IPS-18a (cell line): ENCODE measurements at regions not wholly inside any gene's neighbourhood (a gene's known extent, or its start where the extent isn't known, plus 50 kb on each side); places are given as distances from the start of the nearest gene placed in this dataset.
"Not testable (repeated sequence)": the region's sequence is repeated elsewhere in the genome, so short reads cannot be mapped to it uniquely, and the experiment has no call there.

ENCODE experiments used
- H3K27ac ChIP-seq: one replicate; pipeline ENCODE4 v1.5.1; 2013; ENCODE audit warnings: low read length
- H3K27me3 ChIP-seq: one replicate; pipeline ENCODE4 v1.6.1; 2013; ENCODE audit warnings: mild to moderate bottlenecking, low read length; ENCODE audit not compliant: control insufficient read depth, insufficient read depth
- H3K36me3 ChIP-seq: one replicate; pipeline ENCODE4 v1.6.1; 2013; ENCODE audit warnings: low read depth, low read length; ENCODE audit not compliant: control insufficient read depth
- H3K4me1 ChIP-seq: one replicate; pipeline ENCODE4 v1.6.1; 2013; ENCODE audit warnings: low read depth, low read length; ENCODE audit not compliant: control insufficient read depth
- H3K4me3 ChIP-seq: one replicate; pipeline ENCODE4 v1.5.1; 2013; ENCODE audit warnings: low read length
- H3K9ac ChIP-seq: one replicate; pipeline ENCODE4 v1.6.1; 2013; ENCODE audit warnings: mild to moderate bottlenecking, low read length, moderate library complexity
- H3K9me3 ChIP-seq: one replicate; pipeline ENCODE4 v1.6.1; 2013; ENCODE audit warnings: low read depth, low read length; ENCODE audit not compliant: control insufficient read depth

- H3K9ac ChIP-seq, H3K4me1 ChIP-seq: not testable (repeated sequence)
These were observed 496.2 kb upstream of the UBE2E2 start for GRCh38 chr3:22706922-22707321.

GRCh38 chr3:22713936-22714335 lies 489.2 kb upstream of the UBE2E2 start:
- H3K4me3 ChIP-seq = no peak overlapping the region
- no peaks in the 10 kb centered on the region for H3K27me3 ChIP-seq
- H3K27ac ChIP-seq = no peak overlapping the region
- no peaks in the 10 kb centered on the region for H3K4me1 ChIP-seq
- H3K9ac ChIP-seq = no peak overlapping the region
- no peaks in the 10 kb centered on the region for H3K36me3 ChIP-seq
- no peaks in the 10 kb centered on the region for H3K9me3 ChIP-seq

More at GRCh38 chr3:22706922-22707321, 496.2 kb upstream of the UBE2E2 start:
- H3K27ac ChIP-seq, H3K36me3 ChIP-seq, H3K27me3 ChIP-seq, H3K4me3 ChIP-seq, H3K9me3 ChIP-seq: not testable (repeated sequence)

GRCh38 chr3:22714749-22715148 lies 488.4 kb upstream of the UBE2E2 start:
- Histone ChIP-seq H3K9me3 (no peaks in the 10 kb centered on the region), H3K4me3 (no peak overlapping the region), H3K9ac (no peak overlapping the region), H3K27ac (no peak overlapping the region), H3K4me1 (no peaks in the 10 kb centered on the region), H3K36me3 (no peaks in the 10 kb centered on the region), H3K27me3 (no peaks in the 10 kb centered on the region)

DNA sequence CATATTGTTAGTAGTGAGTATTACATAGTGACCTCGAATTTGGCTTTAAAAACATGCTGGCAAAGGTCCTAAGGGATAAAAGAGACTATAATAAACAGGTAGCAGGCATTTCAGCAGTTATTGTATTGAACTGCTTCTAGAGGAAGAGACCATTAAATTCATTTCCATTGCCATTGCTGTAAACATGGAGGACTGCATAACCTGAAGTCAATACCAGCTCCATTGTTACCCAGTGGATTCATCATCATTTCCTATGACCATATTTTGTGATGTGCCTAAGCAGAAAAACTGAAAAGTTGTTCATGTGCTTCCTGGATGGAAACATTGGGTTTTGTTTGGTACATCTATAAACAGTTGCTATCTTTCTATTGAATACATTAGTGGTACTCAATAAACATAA lies 482.5 kb upstream of the UBE2E2 start:
- no peak overlapping the region for H3K9ac ChIP-seq
- no peaks in the 10 kb centered on the region for H3K4me1 ChIP-seq
- H3K27ac ChIP-seq = no peak overlapping the region
- H3K27me3 ChIP-seq = no peaks in the 10 kb centered on the region
- no peaks in the 10 kb centered on the region for H3K36me3 ChIP-seq
- H3K9me3 ChIP-seq = no peaks in the 10 kb centered on the region
- H3K4me3 ChIP-seq = no peak overlapping the region

GRCh38 chr3:22724420-22724819 lies 478.7 kb upstream of the UBE2E2 start:
- no peak overlapping the region for H3K9ac ChIP-seq
- H3K36me3 ChIP-seq = no peaks in the 10 kb centered on the region
- H3K27ac ChIP-seq = no peak overlapping the region
- no peaks in the 10 kb centered on the region for H3K4me1 ChIP-seq
- H3K27me3 ChIP-seq = no peaks in the 10 kb centered on the region
- H3K4me3 ChIP-seq = no peak overlapping the region
- no peaks in the 10 kb centered on the region for H3K9me3 ChIP-seq

DNA sequence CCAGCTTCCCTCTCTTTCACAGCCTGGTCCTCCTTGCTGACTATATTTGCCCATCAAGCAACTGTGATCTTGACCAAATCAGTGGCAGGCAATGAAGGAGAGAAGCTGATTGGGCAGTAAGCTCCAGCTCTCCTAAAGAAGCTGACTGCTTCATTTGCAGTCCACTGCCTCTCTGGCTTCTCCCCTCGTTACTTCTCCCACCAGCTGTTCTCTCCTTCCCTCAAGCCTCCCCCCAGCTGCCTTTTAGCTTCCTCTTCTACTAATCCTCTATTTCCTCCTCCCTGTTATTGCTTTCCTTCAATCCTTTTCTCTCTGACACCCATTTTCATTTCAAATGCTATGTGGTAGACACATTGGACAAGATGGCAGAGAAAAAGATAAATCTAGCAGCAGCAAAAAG lies 474.7 kb upstream of the UBE2E2 start:
- Histone ChIP-seq H3K36me3 (no peaks in the 10 kb centered on the region), H3K27me3 (no peaks in the 10 kb centered on the region), H3K4me3 (no peak overlapping the region), H3K9ac (no peak overlapping the region), H3K27ac (no peak overlapping the region), H3K9me3 (no peaks in the 10 kb centered on the region), H3K4me1 (no peaks in the 10 kb centered on the region)

DNA sequence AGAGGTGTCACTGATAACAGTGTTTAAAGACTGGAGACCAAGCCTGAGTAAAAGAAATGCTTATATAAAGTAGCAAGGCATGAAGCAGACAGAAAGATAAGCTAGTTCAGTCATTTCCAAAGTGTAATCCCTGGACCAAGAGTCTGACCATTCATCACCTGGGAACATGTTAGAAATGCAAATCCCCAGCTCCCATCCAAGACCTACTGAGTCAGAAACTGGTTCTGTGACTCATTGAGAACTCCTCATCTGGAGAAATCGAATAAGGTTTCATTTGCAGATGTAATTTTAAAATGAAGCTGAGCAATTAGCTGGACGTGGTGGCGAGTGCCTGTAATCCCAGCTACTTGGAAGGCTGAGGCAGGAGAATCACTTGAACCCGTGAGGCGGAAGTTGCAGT lies 473.9 kb upstream of the UBE2E2 start:
- no peaks in the 10 kb centered on the region for H3K36me3 ChIP-seq
- H3K4me3 ChIP-seq = no peak overlapping the region
- H3K4me1 ChIP-seq = no peaks in the 10 kb centered on the region
- no peak overlapping the region for H3K9ac ChIP-seq
- no peaks in the 10 kb centered on the region for H3K9me3 ChIP-seq
- no peaks in the 10 kb centered on the region for H3K27me3 ChIP-seq
- no peak overlapping the region for H3K27ac ChIP-seq

DNA sequence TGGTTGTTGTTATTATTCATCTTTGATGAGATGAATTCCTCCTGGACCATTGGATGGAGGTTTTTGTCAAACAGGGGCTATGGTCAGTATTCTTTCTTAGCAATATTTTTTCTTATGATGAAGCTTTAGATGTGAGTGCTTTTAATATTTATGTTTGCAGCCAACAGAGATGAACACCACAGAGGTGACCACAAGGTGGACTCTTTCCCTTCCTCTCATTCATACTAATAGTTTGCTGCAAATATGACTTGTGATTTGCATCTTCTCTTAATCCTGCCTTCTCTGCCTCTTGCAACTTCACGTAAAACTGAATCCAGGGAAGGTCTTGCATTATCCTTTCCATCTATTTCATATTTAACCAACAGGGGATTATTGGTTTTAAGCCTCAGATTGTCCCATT lies 473.1 kb upstream of the UBE2E2 start:
- Histone ChIP-seq H3K36me3 (no peaks in the 10 kb centered on the region), H3K9ac (no peak overlapping the region), H3K4me3 (no peak overlapping the region), H3K27me3 (no peaks in the 10 kb centered on the region), H3K27ac (no peak overlapping the region), H3K4me1 (no peaks in the 10 kb centered on the region), H3K9me3 (no peaks in the 10 kb centered on the region)

DNA sequence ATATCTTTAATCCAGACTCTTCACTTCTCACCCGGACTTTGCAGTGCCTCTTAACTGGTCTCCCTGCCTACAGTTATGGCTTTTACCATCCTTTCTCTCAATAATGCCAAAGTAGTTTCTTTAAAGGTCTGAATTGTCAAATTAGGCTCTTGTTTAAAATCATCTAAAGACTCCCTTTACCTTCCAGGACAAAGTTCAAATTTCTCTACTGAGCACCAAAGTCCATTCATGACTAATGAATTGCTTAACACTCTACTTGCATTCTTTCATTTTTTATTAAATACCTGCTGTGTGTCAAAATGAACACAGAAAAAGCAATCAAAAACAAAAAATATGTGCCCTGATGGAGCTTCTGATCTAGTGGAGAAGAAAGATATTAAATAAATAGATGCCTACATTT lies 472.4 kb upstream of the UBE2E2 start:
- H3K36me3 ChIP-seq = no peaks in the 10 kb centered on the region
- H3K4me3 ChIP-seq = no peak overlapping the region
- H3K27me3 ChIP-seq = no peaks in the 10 kb centered on the region
- H3K9me3 ChIP-seq = no peaks in the 10 kb centered on the region
- H3K4me1 ChIP-seq = no peaks in the 10 kb centered on the region
- no peak overlapping the region for H3K27ac ChIP-seq
- H3K9ac ChIP-seq = no peak overlapping the region

- H3K4me1 ChIP-seq = no peaks in the 10 kb centered on the region
- H3K4me3 ChIP-seq = no peak overlapping the region
- H3K27me3 ChIP-seq = no peaks in the 10 kb centered on the region
- no peaks in the 10 kb centered on the region for H3K36me3 ChIP-seq
- H3K9me3 ChIP-seq = no peaks in the 10 kb centered on the region
- H3K9ac ChIP-seq = no peak overlapping the region
- no peak overlapping the region for H3K27ac ChIP-seq
These were observed 471.2 kb upstream of the UBE2E2 start for GRCh38 chr3:22731901-22732300.

DNA sequence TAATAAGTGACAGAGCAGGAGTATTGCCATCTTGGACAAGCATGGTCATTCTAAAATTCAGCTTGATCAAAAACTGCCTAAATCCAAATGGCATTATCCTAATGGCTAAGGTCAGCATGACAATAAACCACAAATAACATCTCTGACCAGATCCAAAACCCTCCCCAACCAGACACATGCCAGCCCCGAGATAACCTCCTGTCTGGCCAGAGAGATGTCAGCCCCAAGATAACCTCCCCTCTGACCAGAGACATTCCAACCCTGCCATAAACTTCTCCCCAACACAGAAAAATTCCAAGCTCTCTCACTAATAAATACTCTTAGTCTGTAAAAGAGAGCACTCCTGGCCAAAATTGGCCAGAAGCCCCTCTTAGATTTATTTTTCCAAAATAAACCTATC lies 470.5 kb upstream of the UBE2E2 start:
- H3K36me3 ChIP-seq = no peaks in the 10 kb centered on the region
- H3K4me1 ChIP-seq = no peaks in the 10 kb centered on the region
- H3K4me3 ChIP-seq = no peak overlapping the region
- H3K27me3 ChIP-seq = no peaks in the 10 kb centered on the region
- no peak overlapping the region for H3K9ac ChIP-seq
- no peaks in the 10 kb centered on the region for H3K9me3 ChIP-seq
- no peak overlapping the region for H3K27ac ChIP-seq

DNA sequence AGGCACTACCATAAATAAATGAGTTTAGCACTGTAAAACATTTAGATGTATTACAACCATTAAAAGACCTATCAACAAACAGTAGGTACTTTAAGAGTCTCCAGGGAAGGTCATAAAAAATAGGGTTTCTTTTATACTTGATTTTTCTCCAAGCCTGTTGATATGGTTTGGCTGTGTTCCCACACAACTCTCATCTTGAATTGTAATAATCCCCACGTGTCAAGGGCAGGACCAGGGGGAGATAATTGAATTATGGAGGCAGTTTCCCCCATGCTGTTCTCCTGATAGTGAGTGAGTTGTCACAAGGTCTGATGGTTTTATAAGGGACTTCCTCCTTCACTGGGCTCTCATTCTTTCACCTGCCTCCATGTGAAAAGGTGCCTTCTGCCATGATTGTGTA lies 468.9 kb upstream of the UBE2E2 start:
- H3K27me3 ChIP-seq = no peaks in the 10 kb centered on the region
- no peaks in the 10 kb centered on the region for H3K4me1 ChIP-seq
- H3K27ac ChIP-seq = no peak overlapping the region
- no peak overlapping the region for H3K9ac ChIP-seq
- no peaks in the 10 kb centered on the region for H3K36me3 ChIP-seq
- H3K9me3 ChIP-seq = no peaks in the 10 kb centered on the region
- H3K4me3 ChIP-seq = no peak overlapping the region
